Stimulated activated naive CD8-positive, alpha-beta T cell treated with anti-CD3 and anti-CD28 coated beads, Interleukin-15, amount 100 ng/mL, for 72 hours (primary cell): ENCODE measurements at regions not wholly inside any gene's neighbourhood (a gene's known extent, or its start where the extent isn't known, plus 50 kb on each side); places are given as distances from the start of the nearest gene placed in this dataset.

Experiments
- ATAC-seq: fragments of 150-1000 bp; cut with Tn5 transposase; 2 replicates; pipeline ENCODE4 v1.10.0; 2021; ENCODE audit warnings: mild to moderate bottlenecking, moderate library complexity
- DNase-seq, 2 donors: peaks; one replicate each; pipeline ENCODE4 v3.0.0; 2021 to 2022
- H3K27ac Mint-ChIP-seq, 2 donors: one replicate each; pipeline ENCODE4 v1.8.0; 2022; ENCODE audit warnings: mild to moderate bottlenecking in 2 of 2, mixed read lengths in 2 of 2, moderate library complexity in 2 of 2
- H3K27me3 Mint-ChIP-seq: one replicate; pipeline ENCODE4 v1.8.0; 2022; ENCODE audit warnings: mixed read lengths
- H3K4me1 Mint-ChIP-seq: one replicate; pipeline ENCODE4 v1.8.0; 2022; ENCODE audit warnings: mild to moderate bottlenecking, mixed read lengths
- H3K4me3 Mint-ChIP-seq, 2 donors: one replicate each; pipeline ENCODE4 v1.8.0; 2022; ENCODE audit warnings: mild to moderate bottlenecking in 2 of 2, mixed read lengths in 2 of 2, moderate library complexity in 1 of 2
- H3K9me3 Mint-ChIP-seq, 2 donors: one replicate each; pipeline ENCODE4 v1.8.0; 2022; ENCODE audit warnings: mixed read lengths in 2 of 2

GRCh38 chr19:20858218-20858617 lies 64.8 kb upstream of the ZNF85 start:
- no peaks in the 10 kb centered on the region for H3K27me3 Mint-ChIP-seq
- no peak overlapping the region for H3K27ac Mint-ChIP-seq
- ATAC-seq (no peak), DNase-seq (no peak)
- H3K4me3 Mint-ChIP-seq, result no peak overlapping the region
- H3K9me3 Mint-ChIP-seq, result peaks cover 40 to 70% of the 10 kb centered on the region in 2 donors
- no peaks in the 10 kb centered on the region for H3K4me1 Mint-ChIP-seq

DNA sequence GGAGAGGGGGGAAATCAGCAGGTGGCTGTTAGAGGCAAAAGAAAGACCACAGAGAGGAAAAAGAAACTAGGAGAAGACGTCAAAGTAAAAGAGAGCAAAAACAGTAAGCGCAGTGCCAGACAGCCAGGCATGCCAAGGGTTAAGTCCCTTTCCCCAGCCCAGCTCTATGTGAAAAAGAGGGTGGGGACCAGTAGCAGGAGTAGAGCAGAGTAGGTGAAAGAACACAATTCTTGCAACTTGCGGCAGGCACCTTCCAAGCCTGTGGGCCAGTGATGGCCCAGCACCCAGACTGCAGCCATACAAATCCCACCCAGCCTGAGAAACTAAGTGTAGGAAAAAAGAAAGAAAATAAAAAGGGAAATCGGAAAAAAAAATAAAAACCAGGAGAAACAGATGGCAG lies 64.2 kb upstream of the ZNF85 start:
- no peak overlapping the region for H3K4me3 Mint-ChIP-seq
- H3K27me3 Mint-ChIP-seq, result no peaks in the 10 kb centered on the region
- H3K27ac Mint-ChIP-seq, result no peak overlapping the region
- H3K4me1 Mint-ChIP-seq, result no peaks in the 10 kb centered on the region
- peaks cover 35 to 64% of the 10 kb centered on the region in 2 donors for H3K9me3 Mint-ChIP-seq
- no peak for ATAC-seq
- DNase-seq, result no peak

DNA sequence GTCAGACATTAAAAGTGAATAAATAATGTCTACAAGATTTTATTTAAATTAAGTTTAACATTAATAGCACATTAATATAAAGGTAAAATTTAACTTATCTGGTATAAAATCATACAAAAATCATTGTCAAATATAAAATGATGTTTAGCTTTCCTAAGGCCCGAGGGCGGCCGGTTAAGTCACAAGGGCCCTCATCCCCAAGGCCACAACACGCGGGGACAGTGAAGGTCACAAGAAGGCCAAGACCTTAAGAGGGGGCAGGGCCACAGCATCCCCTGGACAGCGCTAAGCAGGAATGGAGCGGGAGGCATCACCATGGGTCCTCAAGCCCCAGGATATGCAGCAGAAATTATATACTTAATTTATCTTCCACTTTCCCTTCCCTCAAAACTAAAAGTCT lies 62.7 kb upstream of the ZNF85 start:
- no peak overlapping the region for H3K4me3 Mint-ChIP-seq
- no peaks in the 10 kb centered on the region for H3K4me1 Mint-ChIP-seq
- H3K27ac Mint-ChIP-seq, result no peak overlapping the region
- no peaks in the 10 kb centered on the region for H3K27me3 Mint-ChIP-seq
- no peak for ATAC-seq
- DNase-seq, result no peak
- H3K9me3 Mint-ChIP-seq, result peaks cover 29 to 57% of the 10 kb centered on the region in 2 donors

DNA sequence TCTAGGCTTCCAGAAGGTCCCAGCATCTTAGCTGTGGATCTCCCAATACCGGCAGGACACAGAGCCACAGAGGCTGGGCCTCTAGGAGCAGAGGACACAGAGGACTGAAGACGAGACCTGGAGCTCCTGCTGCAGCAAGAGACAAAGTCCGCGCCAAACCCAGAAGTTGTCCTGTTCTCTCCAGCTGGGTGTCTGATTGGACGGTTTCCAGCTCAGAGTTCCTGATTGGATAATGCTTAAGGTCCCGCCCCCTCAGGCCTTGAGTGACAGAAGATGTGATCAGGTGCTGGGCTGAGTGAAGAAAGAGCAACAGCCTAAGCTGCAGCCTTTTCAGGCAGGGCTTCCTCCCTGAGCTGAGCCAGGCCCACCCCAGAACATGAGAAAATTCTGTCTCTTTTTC lies 59.9 kb upstream of the ZNF85 start:
- Mint-ChIP-seq H3K27ac (no peak overlapping the region), H3K4me3 (no peak overlapping the region), H3K27me3 (no peaks in the 10 kb centered on the region), H3K4me1 (no peaks in the 10 kb centered on the region), H3K9me3 (peaks cover 55 to 56% of the 10 kb centered on the region in 2 donors)
- DNase-seq (no peak), ATAC-seq (no peak)
